GM23338 (cell line): ENCODE measurements at regions not wholly inside any gene's neighbourhood (a gene's known extent, or its start where the extent isn't known, plus 50 kb on each side); places are given as distances from the start of the nearest gene placed in this dataset.
A peak's percentile ranks its signal among the peaks of the same experiment; 100 is the strongest.

Source experiments
- ATAC-seq: fragments of 200-7000 bp; cut with Tn5 transposase; 3 replicates; pipeline ENCODE4 v1.9.1; 2020
- DNase-seq: peaks from one replicate; pipeline ENCODE4 v3.0.0-alpha.2; 2015; ENCODE audit warnings: low spot score
- H2AFZ ChIP-seq: fragments of 200-600 bp; sonication (generic); 2 replicates; pipeline ENCODE4 v1.8.0; 2016; ENCODE audit warnings: antibody characterized with exemption, mild to moderate bottlenecking, moderate library complexity
- H3F3A ChIP-seq: fragments of 200-600 bp; sonication (generic); replicated peaks from 2 replicates; pipeline ENCODE4 v1.8.0; 2017; ENCODE audit warnings: antibody characterized with exemption, mixed run types, low read depth
- H3K27ac ChIP-seq: fragments of 200-600 bp; sonication (generic); 2 replicates; pipeline ENCODE4 v1.6.1; 2016; ENCODE audit warnings: low read depth
- H3K27me3 ChIP-seq: fragments of 200-600 bp; sonication (generic); 2 replicates; pipeline ENCODE4 v1.8.0; 2016; ENCODE audit warnings: mild to moderate bottlenecking, mixed run types, moderate library complexity; ENCODE audit not compliant: insufficient read depth
- H3K36me3 ChIP-seq: fragments of 200-600 bp; sonication (generic); 2 replicates; pipeline ENCODE4 v1.8.0; 2016; ENCODE audit warnings: mild to moderate bottlenecking; ENCODE audit not compliant: insufficient read depth
- H3K4me1 ChIP-seq: fragments of 200-600 bp; sonication (generic); 2 replicates; pipeline ENCODE4 v1.8.0; 2016; ENCODE audit warnings: mild to moderate bottlenecking, moderate library complexity; ENCODE audit not compliant: insufficient read depth
- H3K4me2 ChIP-seq: fragments of 200-600 bp; sonication (generic); 2 replicates; pipeline ENCODE4 v1.7.1; 2017; ENCODE audit warnings: mixed run types
- H3K4me3 ChIP-seq: fragments of 200-600 bp; sonication (generic); 2 replicates; pipeline ENCODE4 v1.6.1; 2016; ENCODE audit warnings: mixed run types
- H3K79me2 ChIP-seq: fragments of 200-600 bp; sonication (generic); replicated peaks from 2 replicates; pipeline ENCODE4 v1.8.0; 2017; ENCODE audit warnings: mild to moderate bottlenecking; ENCODE audit not compliant: insufficient read depth
- H3K9me2 ChIP-seq: fragments of 200-600 bp; sonication (generic); 2 replicates; pipeline ENCODE4 v1.8.0; 2017; ENCODE audit not compliant: insufficient read depth
- H4K20me1 ChIP-seq: fragments of 200-600 bp; sonication (generic); replicated peaks from 2 replicates; pipeline ENCODE4 v1.8.0; 2017; ENCODE audit warnings: mild to moderate bottlenecking; ENCODE audit not compliant: insufficient read depth
- H3K27ac Mint-ChIP-seq: 2 replicates; pipeline ENCODE4 v1.8.0; 2020; ENCODE audit warnings: inconsistent platforms, mild to moderate bottlenecking, moderate library complexity, mixed read lengths
- H3K27me3 Mint-ChIP-seq: 3 replicates; pipeline ENCODE4 v1.8.0; 2022; ENCODE audit warnings: low read depth, mild to moderate bottlenecking, moderate library complexity, mixed read lengths, inconsistent platforms; ENCODE audit not compliant: insufficient read depth, poor library complexity
- H3K36me3 Mint-ChIP-seq: 3 replicates; pipeline ENCODE4 v1.8.0; 2021; ENCODE audit warnings: low read depth, mild to moderate bottlenecking, inconsistent platforms, moderate library complexity, mixed read lengths
- H3K4me1 Mint-ChIP-seq: 3 replicates; pipeline ENCODE4 v1.8.0; 2020; ENCODE audit warnings: mild to moderate bottlenecking, inconsistent platforms, mixed read lengths
- H3K4me3 Mint-ChIP-seq: 3 replicates; pipeline ENCODE4 v1.8.0; 2021; ENCODE audit warnings: moderate library complexity, mild to moderate bottlenecking, inconsistent platforms, mixed read lengths
- H3K9me3 Mint-ChIP-seq: 3 replicates; pipeline ENCODE4 v1.8.0; 2020; ENCODE audit warnings: moderate library complexity, mild to moderate bottlenecking, inconsistent platforms, mixed read lengths
- ETS1 ChIP-seq: IDR thresholded peaks from 2 replicates; pipeline ENCODE4 v1.6.1; 2016; ENCODE audit warnings: antibody characterized with exemption
- EZH2 ChIP-seq: fragments of 200-600 bp; sonication (generic); IDR thresholded peaks from one replicate; pipeline ENCODE4 v1.8.0; 2017; ENCODE audit warnings: antibody characterized with exemption, mild to moderate bottlenecking, low read depth; ENCODE audit not compliant: unreplicated experiment
- NANOG ChIP-seq: IDR thresholded peaks from 2 replicates; pipeline ENCODE4 v1.6.1; 2016; ENCODE audit warnings: antibody characterized with exemption, borderline replicate concordance
- POLR2AphosphoS5 ChIP-seq: IDR thresholded peaks from 2 replicates; pipeline ENCODE4 v1.6.1; 2016; ENCODE audit warnings: antibody characterized with exemption, low read depth
- REST ChIP-seq: IDR thresholded peaks from one replicate; pipeline ENCODE4 v1.6.1; 2018; ENCODE audit warnings: antibody characterized with exemption; ENCODE audit not compliant: unreplicated experiment
- STAT1 ChIP-seq: IDR thresholded peaks from one replicate; pipeline ENCODE4 v1.6.1; 2016; ENCODE audit warnings: antibody characterized with exemption; ENCODE audit not compliant: unreplicated experiment
- ZNF331 ChIP-seq: fragments of 250-450 bp; sonication (Bioruptor Pico); IDR thresholded peaks from 2 replicates; pipeline ENCODE4 v1.5.0; 2020; ENCODE audit warnings: low read depth, mild to moderate bottlenecking, moderate library complexity
- TF ChIP-seq, protein P1 (sequence below), 2 experiments: fragments of 200-600 bp in 1 of 2; sonication (generic) in 1 of 2; conservative IDR thresholded peaks; 2 replicates each; pipeline versions ENCODE4 v1.5.1 to v1.6.1; 2016 to 2017; ENCODE audit warnings: antibody characterized with exemption in 2 of 2, low read depth in 2 of 2, mild to moderate bottlenecking in 2 of 2, moderate library complexity in 1 of 2

DNA sequence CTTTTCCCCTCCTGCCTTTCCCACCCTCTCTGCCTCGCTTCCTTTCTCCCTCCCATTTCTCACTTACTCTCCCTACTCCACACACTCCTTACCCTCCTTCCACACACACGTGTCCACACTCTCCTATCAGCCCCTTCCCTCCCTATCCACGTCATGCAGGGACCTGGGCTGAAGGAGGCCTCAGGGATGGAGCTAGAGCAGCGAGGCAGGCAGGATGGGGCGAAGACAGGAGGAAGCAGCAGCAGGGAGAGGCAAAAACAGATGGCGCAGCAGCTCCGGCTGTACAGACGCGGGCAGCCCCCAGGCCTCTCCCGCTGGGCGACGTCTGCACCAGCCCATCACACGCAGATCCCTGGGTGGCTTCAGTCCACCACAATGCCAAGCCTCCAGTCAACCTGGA, 97.9 kb downstream of the SPATA19 start:
- Mint-ChIP-seq H3K27ac (no peak overlapping the region), H3K4me1 (peaks cover 28% of the 10 kb centered on the region; the same call in 2 of the 3 replicates), H3K9me3 (peaks cover 4% of the 10 kb centered on the region; the same call in 2 of the 3 replicates), H3K4me3 (no peak overlapping the region), H3K36me3 (no peaks in the 10 kb centered on the region), H3K27me3 (peaks cover 12% of the 10 kb centered on the region)
- peaks cover 6% of the 10 kb centered on the region; the same call in 1 of the 2 replicates for H3K4me1 ChIP-seq
- H3K27me3 ChIP-seq = no peaks in the 10 kb centered on the region
- TF ChIP-seq POLR2AphosphoS5 = no peak
- ATAC-seq = no peak
- no peak overlapping the region for H3K4me2 ChIP-seq
- H2AFZ ChIP-seq = peak overlapping the region; percentile 18; the same call in 1 of the 2 replicates
- no peak overlapping the region for H3K27ac ChIP-seq
- no peaks in the 10 kb centered on the region for H4K20me1 ChIP-seq
- no peak for DNase-seq
- no peaks in the 10 kb centered on the region for H3K36me3 ChIP-seq
- no peaks in the 10 kb centered on the region for H3K9me2 ChIP-seq
- H3K79me2 ChIP-seq = no peaks in the 10 kb centered on the region
- no peak overlapping the region for H3K4me3 ChIP-seq
- no peaks in the 10 kb centered on the region for H3F3A ChIP-seq

GRCh38 chr11:133746663-133747306, 98.5 kb downstream of the SPATA19 start:
- H3K27me3 ChIP-seq = no peaks in the 10 kb centered on the region
- H3K4me1 Mint-ChIP-seq = peaks cover 28% of the 10 kb centered on the region; the same call in 2 of the 3 replicates
- no peaks in the 10 kb centered on the region for H4K20me1 ChIP-seq
- DNase-seq (no peak), ATAC-seq (no peak)
- H3K4me1 ChIP-seq = peaks cover 6% of the 10 kb centered on the region; the same call in 1 of the 2 replicates
- H3K36me3 Mint-ChIP-seq = no peaks in the 10 kb centered on the region
- H3K27me3 Mint-ChIP-seq = peaks cover 12% of the 10 kb centered on the region
- no peak overlapping the region for H3K4me3 ChIP-seq
- H3K9me3 Mint-ChIP-seq = peaks cover 4% of the 10 kb centered on the region; the same call in 2 of the 3 replicates
- H3K9me2 ChIP-seq = no peaks in the 10 kb centered on the region
- H3K79me2 ChIP-seq = no peaks in the 10 kb centered on the region
- no peaks in the 10 kb centered on the region for H3F3A ChIP-seq
- no peaks in the 10 kb centered on the region for H3K36me3 ChIP-seq
- no peak overlapping the region for H3K27ac Mint-ChIP-seq
- no peak overlapping the region for H3K4me2 ChIP-seq
- H3K27ac ChIP-seq = no peak overlapping the region
- H2AFZ ChIP-seq = peak overlapping the region; percentile 18; the same call in 1 of the 2 replicates
- H3K4me3 Mint-ChIP-seq = no peak overlapping the region
- TF ChIP-seq ZNF331 (CRISPR knock-in tag) (no peak), STAT1 (no peak), ETS1 (no peak), REST (no peak), NANOG (no peak), EZH2 (no peak)
- TF ChIP-seq, protein P1, sequence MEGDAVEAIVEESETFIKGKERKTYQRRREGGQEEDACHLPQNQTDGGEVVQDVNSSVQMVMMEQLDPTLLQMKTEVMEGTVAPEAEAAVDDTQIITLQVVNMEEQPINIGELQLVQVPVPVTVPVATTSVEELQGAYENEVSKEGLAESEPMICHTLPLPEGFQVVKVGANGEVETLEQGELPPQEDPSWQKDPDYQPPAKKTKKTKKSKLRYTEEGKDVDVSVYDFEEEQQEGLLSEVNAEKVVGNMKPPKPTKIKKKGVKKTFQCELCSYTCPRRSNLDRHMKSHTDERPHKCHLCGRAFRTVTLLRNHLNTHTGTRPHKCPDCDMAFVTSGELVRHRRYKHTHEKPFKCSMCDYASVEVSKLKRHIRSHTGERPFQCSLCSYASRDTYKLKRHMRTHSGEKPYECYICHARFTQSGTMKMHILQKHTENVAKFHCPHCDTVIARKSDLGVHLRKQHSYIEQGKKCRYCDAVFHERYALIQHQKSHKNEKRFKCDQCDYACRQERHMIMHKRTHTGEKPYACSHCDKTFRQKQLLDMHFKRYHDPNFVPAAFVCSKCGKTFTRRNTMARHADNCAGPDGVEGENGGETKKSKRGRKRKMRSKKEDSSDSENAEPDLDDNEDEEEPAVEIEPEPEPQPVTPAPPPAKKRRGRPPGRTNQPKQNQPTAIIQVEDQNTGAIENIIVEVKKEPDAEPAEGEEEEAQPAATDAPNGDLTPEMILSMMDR (conservative IDR thresholded peaks at IDR 0.05; ENCODE audit: low read depth in 2 of 2) = no peak
